ENCODE measurements at regions not wholly inside any gene's neighbourhood (a gene's known extent, or its start where the extent isn't known, plus 50 kb on each side); places are given as distances from the start of the nearest gene placed in this dataset.
A peak's percentile ranks its signal among the peaks of the same experiment; 100 is the strongest.

GRCh38 chr15:62900071-62900802, 142.3 kb upstream of the TPM1 start:
- intact Hi-C loops (cut with DNase I) = no loop called here
- Histone ChIP-seq H3K36me3 (replicated peaks in 1 of 2; ENCODE audit: insufficient read depth in 1 of 2, low read depth in 2 of 2) (no peaks in the 10 kb centered on the region), H3K27ac (peak overlapping the region in 2 of 4 donors; percentile 90), H3K4me1 (peaks cover 63% of the 10 kb centered on the region), H3K9me3 (no peaks in the 10 kb centered on the region), H3K4me3 (no peak overlapping the region), H3K27me3 (no peaks in the 10 kb centered on the region)
- no peak for ATAC-seq
- WGBS, 2 donors = 71 to 79% methylated on average over 11 of the region's 11 CpGs
- DNase-seq = no peak
- no peak for TF ChIP-seq POLR2A (IDR thresholded peaks at IDR 0.05)
- TF ChIP-seq, protein P1, sequence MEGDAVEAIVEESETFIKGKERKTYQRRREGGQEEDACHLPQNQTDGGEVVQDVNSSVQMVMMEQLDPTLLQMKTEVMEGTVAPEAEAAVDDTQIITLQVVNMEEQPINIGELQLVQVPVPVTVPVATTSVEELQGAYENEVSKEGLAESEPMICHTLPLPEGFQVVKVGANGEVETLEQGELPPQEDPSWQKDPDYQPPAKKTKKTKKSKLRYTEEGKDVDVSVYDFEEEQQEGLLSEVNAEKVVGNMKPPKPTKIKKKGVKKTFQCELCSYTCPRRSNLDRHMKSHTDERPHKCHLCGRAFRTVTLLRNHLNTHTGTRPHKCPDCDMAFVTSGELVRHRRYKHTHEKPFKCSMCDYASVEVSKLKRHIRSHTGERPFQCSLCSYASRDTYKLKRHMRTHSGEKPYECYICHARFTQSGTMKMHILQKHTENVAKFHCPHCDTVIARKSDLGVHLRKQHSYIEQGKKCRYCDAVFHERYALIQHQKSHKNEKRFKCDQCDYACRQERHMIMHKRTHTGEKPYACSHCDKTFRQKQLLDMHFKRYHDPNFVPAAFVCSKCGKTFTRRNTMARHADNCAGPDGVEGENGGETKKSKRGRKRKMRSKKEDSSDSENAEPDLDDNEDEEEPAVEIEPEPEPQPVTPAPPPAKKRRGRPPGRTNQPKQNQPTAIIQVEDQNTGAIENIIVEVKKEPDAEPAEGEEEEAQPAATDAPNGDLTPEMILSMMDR (IDR thresholded peaks at IDR 0.05) = no peak

DNA sequence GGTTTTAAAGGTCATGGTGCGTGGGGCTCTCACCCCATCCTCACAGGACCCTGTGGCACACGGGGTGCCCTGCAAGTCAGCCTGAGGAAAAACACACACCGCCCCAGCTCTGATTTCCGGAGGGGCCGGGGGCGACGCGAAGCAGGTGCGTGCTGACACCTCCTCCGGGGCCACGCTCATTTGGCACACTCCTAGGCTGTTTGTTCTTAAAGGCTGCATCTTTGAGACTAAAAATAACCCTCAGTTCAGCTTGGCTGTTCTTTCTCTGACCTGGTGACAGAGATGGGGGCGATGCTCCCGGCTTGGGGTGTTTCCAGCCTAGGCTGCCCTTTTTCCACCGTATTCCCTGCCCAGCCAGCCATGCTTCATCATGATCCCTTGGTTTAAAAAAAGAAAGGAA, 141.5 kb upstream of the TPM1 start:
- WGBS, 2 donors = 86 to 87% methylated on average over 5 to 14 of the region's 14 CpGs
- no peak for ATAC-seq
- no peaks in the 10 kb centered on the region for H3K9me3 ChIP-seq
- H3K4me3 ChIP-seq = no peak overlapping the region
- H3K27me3 ChIP-seq = no peaks in the 10 kb centered on the region
- no peak overlapping the region for H3K27ac ChIP-seq
- no peaks in the 10 kb centered on the region for H3K36me3 ChIP-seq (replicated peaks in 1 of 2; ENCODE audit: insufficient read depth in 1 of 2, low read depth in 2 of 2)
- DNase-seq = no peak
- peaks cover 54% of the 10 kb centered on the region for H3K4me1 ChIP-seq
- intact Hi-C loops (cut with DNase I) = no loop called here
- TF ChIP-seq, protein P1 (IDR thresholded peaks at IDR 0.05) = no peak
- TF ChIP-seq POLR2A (IDR thresholded peaks at IDR 0.05) = no peak

GRCh38 chr15:62901909-62902546, 140.5 kb upstream of the TPM1 start:
- Histone ChIP-seq H3K27me3 (no peaks in the 10 kb centered on the region), H3K4me3 (no peak overlapping the region), H3K27ac (no peak overlapping the region), H3K4me1 (peaks cover 46% of the 10 kb centered on the region), H3K36me3 (replicated peaks in 1 of 2; ENCODE audit: insufficient read depth in 1 of 2, low read depth in 2 of 2) (no peaks in the 10 kb centered on the region), H3K9me3 (no peaks in the 10 kb centered on the region)
- WGBS, 2 donors = 88 to 92% methylated on average over 7 to 9 of the region's 9 CpGs
- ATAC-seq (no peak), DNase-seq (no peak)
- intact Hi-C loops (cut with DNase I) = no loop called here
- TF ChIP-seq, protein P1 (IDR thresholded peaks at IDR 0.05) = no peak
- TF ChIP-seq POLR2A (IDR thresholded peaks at IDR 0.05) = no peak

DNA sequence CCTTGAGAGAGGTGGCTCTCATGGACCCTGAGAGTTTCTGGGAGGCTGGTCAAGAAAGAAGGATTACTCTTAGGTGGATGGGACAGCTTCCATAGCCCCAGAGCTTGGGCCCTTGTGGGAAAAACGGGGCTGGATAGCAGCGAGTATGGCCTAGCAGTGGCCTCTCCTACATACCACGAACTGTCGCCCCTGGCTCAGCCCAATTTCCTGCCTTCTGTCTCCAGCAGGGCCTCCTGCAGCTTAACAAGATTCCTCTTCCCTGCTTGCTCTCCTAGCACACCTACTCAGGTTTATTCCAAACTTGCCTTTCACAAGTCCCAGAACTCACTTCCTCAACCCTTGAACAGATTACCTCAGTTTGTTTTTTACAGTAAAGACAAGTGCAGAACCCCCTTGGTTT, 139.7 kb upstream of the TPM1 start:
- no peaks in the 10 kb centered on the region for H3K36me3 ChIP-seq (replicated peaks in 1 of 2; ENCODE audit: insufficient read depth in 1 of 2, low read depth in 2 of 2)
- no peak for ATAC-seq
- no peaks in the 10 kb centered on the region for H3K27me3 ChIP-seq
- H3K4me3 ChIP-seq = no peak overlapping the region
- intact Hi-C loops (cut with DNase I) = no loop called here
- no peaks in the 10 kb centered on the region for H3K9me3 ChIP-seq
- no peak for DNase-seq
- H3K4me1 ChIP-seq = peaks cover 46% of the 10 kb centered on the region
- TF ChIP-seq, protein P1 (IDR thresholded peaks at IDR 0.05) = no peak
- no peak for TF ChIP-seq POLR2A (IDR thresholded peaks at IDR 0.05)
- 88 to 94% methylated on average over 4 of the region's 4 CpGs for WGBS, 2 donors
- peak overlapping the region in 3 of 4 donors; percentile 27 to 75 (median 64) for H3K27ac ChIP-seq

Data from body of pancreas (tissue), 4 donors.